Activated T-cell treated with anti-CD3 and anti-CD28 coated beads, Interleukin-2, amount 50 U/mL, for 1 hour (primary cell): ENCODE measurements at regions not wholly inside any gene's neighbourhood (a gene's known extent, or its start where the extent isn't known, plus 50 kb on each side); places are given as distances from the start of the nearest gene placed in this dataset.

Source experiments
- DNase-seq: peaks from one replicate; pipeline ENCODE4 v3.0.0-alpha.2; 2020

GRCh38 chr12:107228076-107228475 is 134.7 kb upstream of the CRY1 start:
- no peak for DNase-seq

GRCh38 chr12:107229827-107230226 is 136.5 kb upstream of the CRY1 start:
- no peak for DNase-seq

- no peak for DNase-seq
Observed at GRCh38 chr12:107231303-107231702, 138.0 kb upstream of the CRY1 start.

- no peak for DNase-seq
Observed at GRCh38 chr12:107233551-107233950, 140.2 kb upstream of the CRY1 start.

GRCh38 chr12:107235600-107235999 is 142.3 kb upstream of the CRY1 start:
- DNase-seq: no peak

- no peak for DNase-seq
Observed at GRCh38 chr12:107236824-107237511, 143.6 kb upstream of the CRY1 start.

GRCh38 chr12:107238296-107238695 is 144.9 kb upstream of the CRY1 start:
- no peak for DNase-seq

- no peak for DNase-seq
Observed at GRCh38 chr12:107241411-107241810, 148.1 kb upstream of the CRY1 start.

- DNase-seq: no peak
Observed at GRCh38 chr12:107242189-107242588, 148.8 kb upstream of the CRY1 start.

GRCh38 chr12:107243341-107243740 is 150.0 kb upstream of the CRY1 start:
- DNase-seq: no peak

- no peak for DNase-seq
Observed at GRCh38 chr12:107244584-107244983, 151.2 kb upstream of the CRY1 start.

- no peak for DNase-seq
Observed at GRCh38 chr12:107247650-107248049, 154.3 kb upstream of the CRY1 start.

- no peak for DNase-seq
Observed at GRCh38 chr12:107248187-107248586, 154.8 kb upstream of the CRY1 start.

GRCh38 chr12:107251288-107251687 is 157.9 kb upstream of the CRY1 start:
- no peak for DNase-seq

- no peak for DNase-seq
Observed at GRCh38 chr12:107253361-107253760, 160.0 kb upstream of the CRY1 start.

GRCh38 chr12:107254258-107254856 is 161.0 kb upstream of the CRY1 start:
- DNase-seq: no peak

- no peak for DNase-seq
Observed at GRCh38 chr12:107258780-107259179, 165.4 kb upstream of the CRY1 start.

- DNase-seq: no peak
Observed at GRCh38 chr12:107263980-107264379, 170.6 kb upstream of the CRY1 start.

GRCh38 chr12:107264667-107265066 is 171.3 kb upstream of the CRY1 start:
- DNase-seq: no peak

- DNase-seq: no peak
Observed at GRCh38 chr12:107267604-107268003, 174.3 kb upstream of the CRY1 start.

GRCh38 chr12:107271523-107271922 is 178.2 kb upstream of the CRY1 start:
- DNase-seq: no peak

- no peak for DNase-seq
Observed at GRCh38 chr12:107275530-107275929, 182.2 kb upstream of the CRY1 start.

- no peak for DNase-seq
Observed at GRCh38 chr12:107277855-107278254, 184.5 kb upstream of the CRY1 start.

- no peak for DNase-seq
Observed at GRCh38 chr12:107282628-107283027, 189.3 kb upstream of the CRY1 start.

- no peak for DNase-seq
Observed at GRCh38 chr12:107283652-107284051, 190.3 kb upstream of the CRY1 start.
